IPS DF 6.9 (cell line): ENCODE measurements at regions not wholly inside any gene's neighbourhood (a gene's known extent, or its start where the extent isn't known, plus 50 kb on each side); places are given as distances from the start of the nearest gene placed in this dataset.
"Not testable (repeated sequence)": the region's sequence is repeated elsewhere in the genome, so short reads cannot be mapped to it uniquely, and the experiment has no call there.

Source experiments
- DNase-seq: peaks from one replicate; pipeline ENCODE4 v3.0.0-alpha.2; 2013; ENCODE audit warnings: low read depth, low spot score
- H3K27ac ChIP-seq: one replicate; pipeline ENCODE4 v1.5.1; 2013; ENCODE audit warnings: low read length, control low read depth
- H3K27me3 ChIP-seq: 2 replicates; pipeline ENCODE4 v1.6.1; 2013; ENCODE audit warnings: mild to moderate bottlenecking, low read length; ENCODE audit not compliant: control insufficient read depth, insufficient read depth
- H3K36me3 ChIP-seq: 2 replicates; pipeline ENCODE4 v1.6.1; 2013; ENCODE audit warnings: low read length; ENCODE audit not compliant: control insufficient read depth, insufficient read depth
- H3K4me1 ChIP-seq: 2 replicates; pipeline ENCODE4 v1.6.1; 2013; ENCODE audit warnings: low read length; ENCODE audit not compliant: control insufficient read depth, insufficient read depth
- H3K4me3 ChIP-seq: 2 replicates; pipeline ENCODE4 v1.5.1; 2013; ENCODE audit warnings: mild to moderate bottlenecking, low read length
- H3K9me3 ChIP-seq: 2 replicates; pipeline ENCODE4 v1.6.1; 2013; ENCODE audit warnings: low read length, inconsistent platforms; ENCODE audit not compliant: control insufficient read depth, insufficient read depth
- WGBS: extraction: QIAGEN DNeasy Blood & Tissue Kit; methylation state at CpG from one replicate; pipeline ENCODE4 v1.1.7; 2013; ENCODE audit warnings: mixed read lengths, missing lambda C conversion rate; ENCODE audit not compliant: insufficient read length, insufficient coverage; 5-methylcytosine and 5-hydroxymethylcytosine counted together

GRCh38 chr1:224061436-224061835 is 52.5 kb upstream of the FBXO28 start:
- Histone ChIP-seq H3K27ac (no peak overlapping the region), H3K4me3 (no peak overlapping the region), H3K36me3 (no peaks in the 10 kb centered on the region), H3K9me3 (no peaks in the 10 kb centered on the region), H3K4me1 (no peaks in the 10 kb centered on the region; the same call in 1 of the 2 replicates), H3K27me3 (no peaks in the 10 kb centered on the region)
- WGBS = no CpG with 5 or more reads among the region's 2 CpGs
- DNase-seq = no peak

DNA sequence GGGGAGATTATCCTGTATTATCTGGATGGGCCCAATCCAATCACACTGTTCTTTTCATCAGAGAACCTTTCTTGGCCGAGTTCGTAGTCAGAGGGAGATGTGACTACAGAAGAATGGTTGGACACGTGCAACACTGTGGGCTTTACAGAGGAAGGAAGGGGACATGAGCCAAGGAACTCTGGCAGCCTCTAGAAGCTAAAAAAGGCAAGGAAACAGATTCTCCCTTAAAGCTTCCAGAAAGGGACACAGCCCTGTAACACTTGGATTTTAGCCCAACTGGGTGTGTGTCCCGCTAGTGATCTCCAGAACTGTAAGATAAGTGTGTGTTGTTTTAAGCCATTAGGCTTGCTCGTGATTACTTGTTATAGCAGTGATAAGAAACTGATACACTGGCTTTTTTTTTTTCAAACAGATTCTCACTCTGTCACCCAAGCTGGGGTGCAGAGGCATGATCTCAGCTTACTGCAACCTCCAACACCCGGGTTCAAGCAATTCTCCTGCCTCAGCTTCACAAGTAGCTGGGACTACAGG is 53.9 kb upstream of the FBXO28 start:
- no peak for DNase-seq
- Histone ChIP-seq H3K27ac (no peak overlapping the region), H3K4me3 (no peak overlapping the region), H3K36me3 (no peaks in the 10 kb centered on the region), H3K27me3 (no peaks in the 10 kb centered on the region), H3K4me1 (no peaks in the 10 kb centered on the region; the same call in 1 of the 2 replicates), H3K9me3 (no peaks in the 10 kb centered on the region)
- WGBS = no CpG with 5 or more reads among the region's 6 CpGs

DNA sequence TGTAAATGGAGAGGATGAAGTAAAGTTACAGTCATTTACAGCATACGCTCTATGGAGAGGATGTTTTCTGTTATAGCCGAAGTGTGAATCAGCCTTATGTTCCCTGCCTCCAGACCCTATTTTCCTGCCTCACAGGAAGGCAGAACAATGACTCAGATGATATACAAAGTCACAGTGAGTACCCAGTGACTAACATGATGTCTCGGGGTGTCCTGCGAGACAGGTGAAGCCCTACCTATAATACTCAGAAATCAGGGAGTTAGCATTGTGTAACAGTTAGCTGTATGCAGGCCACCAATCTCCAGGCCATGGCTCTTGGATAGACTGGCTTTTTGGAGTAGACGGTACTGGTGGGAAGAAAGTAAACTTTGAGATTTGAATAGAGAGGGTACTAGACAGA is 55.6 kb upstream of the FBXO28 start:
- Histone ChIP-seq H3K9me3 (no peaks in the 10 kb centered on the region), H3K4me1 (no peaks in the 10 kb centered on the region), H3K27ac (no peak overlapping the region), H3K36me3 (no peaks in the 10 kb centered on the region), H3K27me3 (no peaks in the 10 kb centered on the region), H3K4me3 (no peak overlapping the region)
- WGBS = no CpG with 5 or more reads among the region's 5 CpGs
- no peak for DNase-seq

GRCh38 chr1:224057461-224058199 is 56.3 kb upstream of the FBXO28 start:
- Histone ChIP-seq H3K4me3 (no peak overlapping the region), H3K27me3 (no peaks in the 10 kb centered on the region), H3K36me3 (no peaks in the 10 kb centered on the region), H3K9me3 (no peaks in the 10 kb centered on the region), H3K27ac (no peak overlapping the region), H3K4me1 (no peaks in the 10 kb centered on the region)
- no peak for DNase-seq
- no CpG with 5 or more reads among the region's 7 CpGs for WGBS

- no peaks in the 10 kb centered on the region for H3K4me1 ChIP-seq
- H3K4me3 ChIP-seq = no peak overlapping the region
- WGBS = no CpG with 5 or more reads among the region's 3 CpGs
- no peaks in the 10 kb centered on the region for H3K9me3 ChIP-seq
- no peak for DNase-seq
- H3K27me3 ChIP-seq = no peaks in the 10 kb centered on the region
- H3K36me3 ChIP-seq = no peaks in the 10 kb centered on the region
- H3K27ac ChIP-seq = no peak overlapping the region
Observed at GRCh38 chr1:224054611-224055010, 59.3 kb upstream of the FBXO28 start.

GRCh38 chr1:224054012-224054411 is 59.9 kb upstream of the FBXO28 start:
- no peaks in the 10 kb centered on the region for H3K36me3 ChIP-seq
- no peaks in the 10 kb centered on the region for H3K4me1 ChIP-seq
- H3K27ac ChIP-seq = no peak overlapping the region
- DNase-seq = no peak
- no peaks in the 10 kb centered on the region for H3K9me3 ChIP-seq
- no peak overlapping the region for H3K4me3 ChIP-seq
- no peaks in the 10 kb centered on the region for H3K27me3 ChIP-seq
- WGBS = no CpG with 5 or more reads among the region's 2 CpGs

DNA sequence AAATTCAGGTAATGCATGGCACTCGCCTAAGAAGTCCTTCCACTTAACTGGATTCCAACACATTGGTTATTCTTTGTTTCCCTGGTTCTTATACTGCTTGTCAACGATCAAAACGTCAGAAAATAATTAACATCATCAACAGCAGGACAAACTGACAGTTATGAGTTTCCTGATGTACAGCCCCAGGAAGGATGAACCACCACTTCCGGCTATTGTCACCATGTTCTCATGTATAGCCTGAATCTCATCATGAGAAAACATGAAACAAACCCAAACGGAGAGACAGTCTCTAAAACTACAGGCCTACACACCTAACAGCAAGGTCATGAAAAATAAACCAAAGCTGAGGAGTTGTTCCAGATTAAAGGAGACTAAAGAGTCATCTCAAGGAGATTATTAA is 60.5 kb upstream of the FBXO28 start:
- no peak overlapping the region for H3K4me3 ChIP-seq
- DNase-seq = no peak
- H3K9me3 ChIP-seq = no peaks in the 10 kb centered on the region
- H3K36me3 ChIP-seq = no peaks in the 10 kb centered on the region
- H3K27ac ChIP-seq = no peak overlapping the region
- no CpG with 5 or more reads among the region's 5 CpGs for WGBS
- no peaks in the 10 kb centered on the region for H3K27me3 ChIP-seq
- H3K4me1 ChIP-seq = no peaks in the 10 kb centered on the region

GRCh38 chr1:224052772-224053171 is 61.1 kb upstream of the FBXO28 start:
- Histone ChIP-seq H3K9me3 (no peaks in the 10 kb centered on the region), H3K27ac (no peak overlapping the region), H3K4me1 (no peaks in the 10 kb centered on the region), H3K36me3 (no peaks in the 10 kb centered on the region), H3K4me3 (no peak overlapping the region), H3K27me3 (no peaks in the 10 kb centered on the region)
- no peak for DNase-seq
- no CpG with 5 or more reads among the region's 3 CpGs for WGBS

DNA sequence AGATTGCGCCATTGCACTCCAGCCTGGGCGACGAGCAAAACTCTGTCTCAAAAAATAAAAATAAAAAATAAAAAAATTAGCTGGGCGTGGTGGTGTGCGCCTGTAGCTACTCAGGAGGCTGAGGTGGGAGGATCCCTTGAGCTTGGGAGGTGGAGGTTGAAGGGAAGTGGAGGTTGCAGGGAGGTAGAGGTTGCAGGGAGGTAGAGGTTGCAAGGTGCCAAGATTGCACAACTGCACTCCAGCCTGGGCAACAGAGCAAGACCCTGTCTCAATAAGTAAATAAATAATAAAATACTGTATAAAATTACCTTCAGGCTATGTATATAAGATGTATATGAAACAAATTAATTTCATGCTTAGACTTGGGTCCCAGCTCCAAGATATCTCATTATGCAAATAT is 62.1 kb upstream of the FBXO28 start:
- WGBS = no CpG with 5 or more reads among the region's 5 CpGs
- not testable (repeated sequence) for H3K4me1 ChIP-seq, H3K36me3 ChIP-seq, H3K9me3 ChIP-seq, DNase-seq, H3K27me3 ChIP-seq, H3K27ac ChIP-seq, H3K4me3 ChIP-seq

- DNase-seq = no peak
- no peak overlapping the region for H3K4me3 ChIP-seq
- H3K9me3 ChIP-seq = no peaks in the 10 kb centered on the region
- no peaks in the 10 kb centered on the region for H3K27me3 ChIP-seq
- no peaks in the 10 kb centered on the region for H3K36me3 ChIP-seq
- H3K4me1 ChIP-seq = no peaks in the 10 kb centered on the region
- no peak overlapping the region for H3K27ac ChIP-seq
Observed at GRCh38 chr1:224051086-224051406, 62.9 kb upstream of the FBXO28 start.

DNA sequence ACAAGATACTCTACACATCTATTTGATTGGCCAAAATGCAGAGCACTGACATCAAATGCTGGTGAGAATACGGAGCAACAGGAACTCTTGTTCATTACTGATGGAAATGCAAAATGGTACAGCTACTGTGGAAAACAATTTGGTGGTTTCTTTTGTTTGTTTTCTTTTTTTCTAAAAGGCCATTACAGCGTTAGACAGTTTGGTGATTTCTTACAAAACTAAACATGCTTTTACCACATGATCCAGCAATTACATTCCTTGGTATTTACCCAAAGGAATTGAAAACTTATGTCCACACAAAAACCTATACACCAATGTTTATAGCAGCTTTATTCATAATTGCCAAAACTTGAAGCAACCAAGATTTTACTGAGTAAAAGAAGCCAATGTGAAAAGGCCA is 66.4 kb upstream of the FBXO28 start:
- no peaks in the 10 kb centered on the region for H3K36me3 ChIP-seq
- no CpG with 5 or more reads among the region's 2 CpGs for WGBS
- no peaks in the 10 kb centered on the region for H3K27me3 ChIP-seq
- H3K4me3 ChIP-seq = no peak overlapping the region
- no peaks in the 10 kb centered on the region for H3K9me3 ChIP-seq
- no peak for DNase-seq
- no peaks in the 10 kb centered on the region for H3K4me1 ChIP-seq
- H3K27ac ChIP-seq = no peak overlapping the region
